PC-9 (cell line): ENCODE measurements at regions not wholly inside any gene's neighbourhood (a gene's known extent, or its start where the extent isn't known, plus 50 kb on each side); places are given as distances from the start of the nearest gene placed in this dataset.

Experiments
- BruUV-seq: library from RNA; stranded (reverse); fragments of 400-500 nt; replicated peaks from 2 replicates; lab custom pipeline; 2021; lab: Mats Ljungman, UMichigan
- CTCF ChIA-PET: fragments of 300-600 bp; sonication (Branson Sonifier 250); formaldehyde crosslinking; loops from one replicate; lab custom pipeline; 2022; ENCODE audit warnings: antibody characterized with exemption; lab: Charles Lee
- POLR2A ChIA-PET: fragments of 300-600 bp; sonication (Branson Sonifier 250); formaldehyde crosslinking; loops from one replicate; lab custom pipeline; 2022; ENCODE audit warnings: antibody characterized with exemption; ENCODE audit not compliant: unreplicated experiment; lab: Charles Lee
- DNase-seq, 2 experiments: peaks; one replicate each; pipeline versions ENCODE4 v3.0.0 to v3.0.0-alpha.2; 2015 to 2022; ENCODE audit warnings: mixed read lengths in 1 of 2
- H2AFZ ChIP-seq: fragments of 200-600 bp; sonication (generic); 2 replicates; pipeline ENCODE4 v1.8.1; 2017; ENCODE audit warnings: antibody characterized with exemption
- H3F3A ChIP-seq: fragments of 200-600 bp; sonication (generic); 2 replicates; pipeline ENCODE4 v1.8.1; 2017; ENCODE audit warnings: antibody characterized with exemption, mild to moderate bottlenecking, low read depth; ENCODE audit not compliant: insufficient read depth
- H3K27ac ChIP-seq: fragments of 200-600 bp; sonication (generic); 2 replicates; pipeline ENCODE4 v1.6.1; 2016; ENCODE audit warnings: mixed run types
- H3K27me3 ChIP-seq: fragments of 200-600 bp; sonication (generic); 2 replicates; pipeline ENCODE4 v1.6.1; 2016; ENCODE audit warnings: low read depth, mixed run types; ENCODE audit not compliant: insufficient read depth
- H3K36me3 ChIP-seq: fragments of 200-600 bp; sonication (generic); 2 replicates; pipeline ENCODE4 v1.6.1; 2016; ENCODE audit warnings: low read depth, mixed run types
- H3K4me1 ChIP-seq: fragments of 200-600 bp; sonication (generic); replicated peaks from 2 replicates; pipeline ENCODE4 v1.6.1; 2016; ENCODE audit warnings: mixed run types; ENCODE audit not compliant: insufficient read depth
- H3K4me2 ChIP-seq: fragments of 200-600 bp; sonication (generic); 2 replicates; pipeline ENCODE4 v1.6.1; 2017; ENCODE audit warnings: mixed run types
- H3K4me3 ChIP-seq: fragments of 200-600 bp; sonication (generic); 2 replicates; pipeline ENCODE4 v1.6.1; 2016; ENCODE audit warnings: mixed run types
- H3K79me2 ChIP-seq: fragments of 200-600 bp; sonication (generic); 2 replicates; pipeline ENCODE4 v1.6.1; 2017; ENCODE audit warnings: low read depth, mixed run types
- H3K9me2 ChIP-seq: fragments of 200-600 bp; sonication (generic); 2 replicates; pipeline ENCODE4 v1.8.1; 2017; ENCODE audit warnings: mild to moderate bottlenecking; ENCODE audit not compliant: insufficient read depth
- H3K9me3 ChIP-seq: fragments of 200-600 bp; sonication (generic); 2 replicates; pipeline ENCODE4 v1.8.1; 2016; ENCODE audit warnings: low read depth; ENCODE audit not compliant: insufficient read depth
- H4K20me1 ChIP-seq: fragments of 200-600 bp; sonication (generic); 2 replicates; pipeline ENCODE4 v1.8.1; 2017; ENCODE audit not compliant: insufficient read depth
- CTCF ChIP-seq: fragments of 200-600 bp; sonication (generic); conservative IDR thresholded peaks from 2 replicates; pipeline ENCODE4 v1.6.1; 2017; ENCODE audit warnings: mixed run types, antibody characterized with exemption, mild to moderate bottlenecking, moderate library complexity
- EZH2 ChIP-seq: fragments of 200-600 bp; sonication (generic); IDR thresholded peaks from 2 replicates; pipeline ENCODE4 v1.8.0; 2017; ENCODE audit warnings: antibody characterized with exemption, low read depth
- intact Hi-C: fragments of 100-400 bp; cut with micrococcal nuclease; formaldehyde crosslinking; loops from one replicate; pipeline ENCODE4 v1.10.0; 2022; ENCODE audit not compliant: unreplicated experiment

GRCh38 chr1:101526813-101527212 is 290.0 kb downstream of the S1PR1 start:
- H3K27me3 ChIP-seq: no peaks in the 10 kb centered on the region
- TF ChIP-seq EZH2 (no peak), CTCF (no peak)
- no peak for DNase-seq
- H3K9me3 ChIP-seq: no peaks in the 10 kb centered on the region
- no peaks in the 10 kb centered on the region for H3K4me1 ChIP-seq
- no peak overlapping the region for H3K4me2 ChIP-seq
- no peaks in the 10 kb centered on the region for H3K9me2 ChIP-seq
- no TSS peak for BruUV-seq
- no peaks in the 10 kb centered on the region for H3F3A ChIP-seq
- H4K20me1 ChIP-seq: no peaks in the 10 kb centered on the region
- intact Hi-C loops: no loop called here
- H2AFZ ChIP-seq: no peak overlapping the region
- no peaks in the 10 kb centered on the region for H3K36me3 ChIP-seq
- H3K79me2 ChIP-seq: no peaks in the 10 kb centered on the region
- ChIA-PET POLR2A (no interaction called here), CTCF (no interaction called here)
- H3K4me3 ChIP-seq: no peak overlapping the region
- H3K27ac ChIP-seq: no peak overlapping the region

- intact Hi-C loops: no loop called here
- ChIA-PET POLR2A (no interaction called here), CTCF (no interaction called here)
- Histone ChIP-seq H3F3A (no peaks in the 10 kb centered on the region), H3K9me2 (no peaks in the 10 kb centered on the region), H3K9me3 (no peaks in the 10 kb centered on the region), H3K79me2 (no peaks in the 10 kb centered on the region), H3K27ac (no peak overlapping the region), H3K4me1 (no peaks in the 10 kb centered on the region), H3K27me3 (no peaks in the 10 kb centered on the region), H3K36me3 (no peaks in the 10 kb centered on the region), H3K4me2 (no peak overlapping the region), H4K20me1 (no peaks in the 10 kb centered on the region), H3K4me3 (no peak overlapping the region), H2AFZ (no peak overlapping the region)
- DNase-seq: no peak
- TF ChIP-seq CTCF (no peak), EZH2 (no peak)
- BruUV-seq: no TSS peak
Measured at GRCh38 chr1:101532377-101532776, 295.6 kb downstream of the S1PR1 start.

- no peak for TF ChIP-seq CTCF
- no peak for TF ChIP-seq EZH2
- H3K9me2 ChIP-seq: no peaks in the 10 kb centered on the region
- H3K9me3 ChIP-seq: no peaks in the 10 kb centered on the region
- no peaks in the 10 kb centered on the region for H3F3A ChIP-seq
- CTCF ChIA-PET: no interaction called here
- H4K20me1 ChIP-seq: no peaks in the 10 kb centered on the region
- no peak overlapping the region for H2AFZ ChIP-seq
- POLR2A ChIA-PET: no interaction called here
- BruUV-seq: no TSS peak
- no peaks in the 10 kb centered on the region for H3K36me3 ChIP-seq
- DNase-seq: no peak
- H3K79me2 ChIP-seq: no peaks in the 10 kb centered on the region
- H3K4me1 ChIP-seq: no peaks in the 10 kb centered on the region
- intact Hi-C loops: no loop called here
- no peak overlapping the region for H3K4me3 ChIP-seq
- H3K4me2 ChIP-seq: no peak overlapping the region
- H3K27ac ChIP-seq: no peak overlapping the region
- no peaks in the 10 kb centered on the region for H3K27me3 ChIP-seq
Measured at GRCh38 chr1:101540161-101540560, 303.3 kb downstream of the S1PR1 start.
